ENCODE measurements at regions not wholly inside any gene's neighbourhood (a gene's known extent, or its start where the extent isn't known, plus 50 kb on each side); places are given as distances from the start of the nearest gene placed in this dataset.

DNA sequence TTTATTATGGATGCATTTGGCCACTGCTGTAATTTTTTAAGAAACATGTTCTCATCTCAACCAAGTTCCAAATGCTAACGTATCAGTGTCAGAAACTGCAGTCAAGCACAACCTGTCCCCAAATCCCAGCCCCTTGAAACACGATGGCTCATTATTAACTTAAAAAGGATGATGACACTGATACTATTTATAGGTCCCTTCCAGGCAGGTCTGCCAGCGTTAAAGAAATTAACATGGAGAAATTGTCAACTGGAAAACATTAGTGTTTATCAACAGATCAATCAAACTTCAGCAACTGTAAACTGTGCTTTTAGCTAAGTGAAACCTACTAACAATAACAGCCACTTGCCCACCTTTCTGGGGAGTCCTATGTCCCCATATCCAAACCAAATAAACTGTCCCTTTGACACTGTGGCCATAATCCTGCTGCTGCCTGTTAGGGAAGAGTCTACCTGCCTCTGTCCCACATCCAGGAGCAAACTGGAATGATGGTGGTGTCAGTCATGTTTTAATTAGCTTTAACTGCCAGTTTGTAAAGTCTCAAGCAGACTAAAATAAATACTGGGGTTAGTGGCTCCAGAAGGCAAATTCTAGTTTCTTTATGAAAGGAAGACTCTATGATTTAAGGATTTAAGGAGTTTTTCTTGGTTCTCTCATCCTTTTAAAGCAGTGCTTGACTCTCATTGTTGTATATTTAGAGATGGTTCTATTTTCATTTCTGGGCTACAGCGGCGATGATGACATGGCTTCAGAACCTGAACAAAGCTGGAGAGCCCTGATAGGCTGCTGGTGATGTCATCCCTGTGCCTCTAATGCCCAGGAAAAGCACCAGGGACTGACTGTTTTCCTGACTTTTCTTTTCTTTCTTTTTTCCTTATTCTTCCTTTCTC, 583.6 kb upstream of the PIK3C3 start:
- DNase-seq (ENCODE audit: low read depth in 2 of 2): no peak

DNA sequence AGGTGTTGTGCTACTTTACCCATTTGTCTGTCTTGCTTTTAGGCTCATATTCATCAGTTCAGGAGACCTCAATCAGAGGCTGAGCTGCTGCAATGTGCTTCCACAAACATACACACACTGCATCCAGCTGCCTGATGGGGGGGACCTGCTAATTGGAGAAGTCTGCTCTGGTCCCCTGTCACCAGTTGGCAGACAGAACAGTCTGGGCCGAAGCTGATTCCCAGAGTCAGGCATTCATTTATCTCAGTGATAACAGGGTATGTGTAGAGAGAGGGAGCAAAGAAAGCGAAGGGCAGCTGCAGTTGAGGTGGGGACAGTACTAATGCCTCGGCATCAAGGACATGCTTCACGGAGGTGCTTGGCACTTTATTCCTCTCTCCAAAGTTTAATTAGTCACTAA, 584.3 kb upstream of the PIK3C3 start:
- no peak for DNase-seq (ENCODE audit: low read depth in 2 of 2)

DNA sequence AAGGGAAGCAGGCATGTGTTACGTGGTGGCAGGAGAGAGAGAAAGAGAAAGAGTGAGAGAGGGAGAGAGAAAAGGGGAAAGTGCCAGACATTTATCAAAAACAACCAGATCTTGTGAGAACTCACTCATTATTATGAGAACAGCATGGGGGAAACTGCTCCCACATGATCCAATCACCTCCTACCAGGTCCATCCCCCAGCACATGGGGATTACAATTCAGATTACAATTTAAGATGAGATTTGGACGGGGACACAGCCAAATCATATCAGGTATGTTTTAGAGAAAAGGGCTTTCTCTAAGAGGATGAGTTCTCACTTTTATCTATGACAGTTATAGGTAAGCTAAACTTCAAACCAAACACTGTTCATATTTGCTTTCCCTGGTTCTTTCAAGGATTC, 597.3 kb upstream of the PIK3C3 start:
- no peak for DNase-seq (ENCODE audit: low read depth in 2 of 2)

DNA sequence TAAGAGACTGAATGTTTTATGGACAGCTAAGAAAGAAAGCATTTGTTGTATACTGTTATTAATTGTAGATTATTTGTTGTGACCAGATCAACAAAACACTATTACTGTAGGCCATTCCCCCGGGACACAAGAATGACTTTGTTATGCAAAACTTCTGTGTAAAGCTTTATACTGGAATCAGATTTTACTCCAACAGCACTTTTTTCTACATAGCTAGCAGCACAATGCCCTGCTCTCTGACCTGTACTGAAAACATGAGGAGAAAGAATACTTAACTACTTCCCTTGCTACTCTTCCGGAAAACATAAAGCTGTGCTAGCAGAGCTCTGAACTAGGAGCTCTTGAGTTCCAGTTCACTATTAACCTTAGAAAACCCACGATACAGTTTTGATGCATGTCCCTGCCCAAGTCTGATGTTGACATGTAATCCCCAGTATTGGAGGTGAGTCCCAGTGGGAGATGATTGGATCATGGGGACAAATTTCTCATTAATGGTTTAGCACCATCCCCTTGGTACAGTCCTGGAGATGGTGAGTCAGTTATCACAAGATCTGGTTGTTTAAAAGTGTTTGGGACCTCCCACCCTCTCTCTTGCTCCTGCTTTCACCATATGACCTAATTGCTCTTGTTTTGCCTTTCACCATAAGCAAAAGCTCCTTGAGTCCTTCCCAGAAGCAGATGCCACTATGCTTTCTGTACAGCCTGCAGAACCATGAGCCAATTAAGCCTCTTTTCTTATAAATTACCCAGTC, 601.1 kb upstream of the PIK3C3 start:
- no peak for DNase-seq (ENCODE audit: low read depth in 2 of 2)

DNA sequence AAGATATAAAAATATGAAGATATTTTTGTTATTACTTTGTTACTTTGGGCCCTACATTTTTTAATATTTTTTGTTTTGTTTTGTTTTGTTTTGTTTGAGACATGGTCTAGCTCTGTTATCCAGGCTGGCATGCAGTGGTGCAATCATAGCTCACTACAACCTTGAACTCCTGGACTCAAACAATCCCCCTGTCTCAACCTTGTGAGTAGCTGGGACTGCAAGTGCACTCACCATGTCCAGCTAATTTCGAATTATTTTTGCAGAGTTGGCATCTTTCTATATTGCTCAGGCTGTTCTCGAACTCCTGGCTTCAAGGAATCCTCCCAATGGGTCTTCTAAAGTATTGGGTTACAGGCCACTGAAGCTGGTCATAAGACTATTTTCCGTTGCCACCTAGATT, 603.6 kb upstream of the PIK3C3 start:
- DNase-seq (ENCODE audit: low read depth in 2 of 2): no peak

DNA sequence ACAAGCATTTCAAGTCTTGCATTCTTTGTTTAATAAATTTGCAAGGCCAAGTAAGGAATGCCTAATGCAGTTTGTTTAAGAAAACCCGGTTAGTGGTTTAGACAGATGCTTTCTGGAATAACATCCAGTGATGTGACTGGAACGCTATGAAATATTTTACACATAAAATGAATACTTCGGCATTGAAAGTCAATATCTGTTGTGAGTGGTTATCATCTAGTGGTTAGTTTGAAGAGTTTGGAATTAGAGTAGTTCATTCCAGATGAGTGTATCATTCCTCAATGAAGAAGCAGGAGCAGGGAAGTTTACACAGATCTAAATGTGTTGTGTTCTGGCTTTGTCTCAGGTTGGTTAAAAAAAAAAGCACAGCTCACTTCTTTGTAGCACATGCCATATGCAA, 608.0 kb upstream of the PIK3C3 start:
- no peak for DNase-seq (ENCODE audit: low read depth in 2 of 2)

DNA sequence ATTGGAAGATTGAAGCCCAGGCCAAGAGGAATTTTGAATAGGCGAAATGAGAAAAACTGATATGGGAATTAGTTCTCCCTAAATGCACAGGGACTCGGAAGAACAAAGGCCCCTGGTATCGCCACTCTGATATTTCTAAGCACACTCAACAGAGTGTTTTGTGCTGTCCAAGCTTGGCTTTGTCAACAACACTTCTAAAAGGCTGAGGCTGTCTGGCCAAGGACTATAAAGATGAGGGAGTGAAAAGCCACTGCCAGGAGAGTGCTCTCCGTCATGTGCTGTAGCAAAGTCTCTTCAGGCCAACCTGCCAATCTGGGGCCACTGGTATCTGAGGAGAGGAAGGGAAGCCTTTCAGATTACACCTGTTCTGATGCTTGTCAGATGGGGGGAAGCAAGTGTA, 611.2 kb upstream of the PIK3C3 start:
- DNase-seq (ENCODE audit: low read depth in 2 of 2): no peak

DNA sequence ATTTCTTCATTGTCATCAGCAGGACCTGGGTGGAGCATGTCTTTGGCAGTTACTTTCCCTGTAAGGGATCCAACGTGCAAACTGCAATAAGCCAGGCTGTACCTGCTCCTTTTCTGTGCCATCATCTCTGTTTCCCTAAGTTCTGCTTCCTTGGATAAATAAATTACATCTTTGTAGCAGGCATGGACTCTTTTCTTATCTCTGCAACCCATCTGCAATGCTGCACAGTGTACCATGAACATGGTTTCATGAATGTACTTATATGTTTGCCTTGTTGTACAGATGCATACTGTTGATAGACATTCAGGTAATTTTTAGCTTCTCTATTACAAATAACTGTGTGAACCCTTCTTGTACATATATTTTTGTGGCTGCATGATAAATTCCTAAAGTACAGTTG, 616.7 kb upstream of the PIK3C3 start:
- DNase-seq (ENCODE audit: low read depth in 2 of 2): no peak

DNA sequence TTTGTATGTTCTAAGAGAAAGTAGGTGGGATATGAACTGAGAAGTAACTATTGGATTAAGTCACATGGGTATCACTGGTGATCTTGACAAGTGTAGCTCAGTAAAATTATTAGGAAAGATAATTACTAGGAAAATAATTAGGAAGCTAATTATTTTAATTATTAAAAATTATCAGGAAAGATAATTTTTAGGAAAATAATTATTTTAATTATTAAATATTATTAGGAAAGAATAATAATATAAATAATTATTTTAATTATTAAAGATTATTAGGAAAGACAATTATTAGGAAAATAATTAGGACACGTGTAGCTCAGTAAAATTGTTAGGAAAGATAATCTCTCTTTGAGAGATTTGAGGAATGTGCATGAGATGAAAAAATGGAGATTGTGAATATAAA, 623.4 kb upstream of the PIK3C3 start:
- DNase-seq (ENCODE audit: low read depth in 2 of 2): no peak

DNA sequence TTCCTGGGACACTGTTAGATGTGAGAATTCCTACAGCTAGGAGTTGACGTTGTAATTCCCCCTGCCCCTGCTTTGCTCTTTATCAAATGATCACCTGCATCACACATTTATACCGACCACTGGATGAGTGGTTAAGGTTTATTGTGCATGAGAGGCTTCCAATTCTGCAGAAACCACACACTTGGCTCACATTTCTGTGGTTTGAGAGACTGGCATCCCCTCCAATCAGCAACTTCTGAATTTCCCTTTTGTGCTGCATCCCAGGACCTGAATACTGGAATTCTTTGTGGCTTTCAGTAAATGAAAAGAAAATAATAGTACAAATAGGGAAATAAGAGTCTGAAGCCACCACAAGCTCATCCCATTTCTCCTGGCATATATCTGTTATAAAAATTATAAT, 628.7 kb upstream of the PIK3C3 start:
- no peak for DNase-seq (ENCODE audit: low read depth in 2 of 2)

DNA sequence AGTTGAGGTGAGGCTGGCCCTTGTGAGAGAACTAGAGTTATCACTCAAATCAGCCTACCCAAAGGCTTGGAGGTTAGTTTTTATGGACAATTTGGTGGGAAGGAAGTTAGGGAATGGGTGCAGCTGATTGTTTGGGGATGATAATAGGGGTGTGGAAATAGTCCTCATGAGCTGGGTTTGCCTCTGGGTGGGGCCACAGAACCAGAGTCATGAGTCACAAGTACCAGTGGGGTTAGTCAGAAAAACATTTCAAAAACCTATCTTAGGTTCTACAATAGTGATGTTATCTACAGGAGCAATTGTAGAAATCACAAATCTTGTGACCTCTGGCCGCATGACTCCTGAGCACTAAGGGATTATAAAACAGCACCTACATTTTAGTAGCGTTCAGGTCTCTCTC, 630.1 kb upstream of the PIK3C3 start:
- no peak for DNase-seq (ENCODE audit: low read depth in 2 of 2)

DNA sequence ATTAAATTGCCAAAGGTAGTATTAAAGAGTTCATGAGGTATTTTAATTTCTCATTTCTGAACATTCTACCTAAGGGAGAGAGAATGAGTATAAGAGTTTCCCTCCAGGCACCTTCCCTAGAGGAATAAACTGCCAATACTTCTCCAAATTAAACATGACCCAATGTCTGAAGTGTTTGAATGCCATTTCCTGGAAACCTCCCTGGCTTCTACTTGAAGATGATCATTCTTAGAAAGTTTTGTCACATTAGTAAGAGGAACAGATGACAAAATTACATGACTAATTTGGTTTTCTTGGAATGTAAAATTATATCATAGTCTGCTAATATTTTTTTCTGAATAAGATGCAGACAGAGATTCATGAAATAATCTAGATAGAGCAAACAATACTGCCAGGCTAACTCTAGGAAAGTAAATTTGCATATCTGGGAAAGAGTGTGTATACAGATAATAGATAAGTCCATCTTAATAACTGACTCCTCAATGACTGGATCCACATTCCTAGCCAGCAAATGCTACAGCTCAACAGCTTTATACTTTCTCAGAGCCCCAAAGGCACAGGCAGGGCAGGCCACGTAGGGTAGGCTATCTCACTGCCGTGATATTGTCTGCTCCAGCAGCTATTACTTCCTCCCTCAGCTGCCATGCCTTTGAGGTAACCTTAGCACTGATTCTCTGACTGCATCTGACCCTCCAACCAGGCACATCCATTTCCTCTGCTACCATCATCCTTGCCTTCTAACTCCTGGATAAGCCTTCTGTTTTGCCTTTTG, 630.8 kb upstream of the PIK3C3 start:
- no peak for DNase-seq (ENCODE audit: low read depth in 2 of 2)

DNA sequence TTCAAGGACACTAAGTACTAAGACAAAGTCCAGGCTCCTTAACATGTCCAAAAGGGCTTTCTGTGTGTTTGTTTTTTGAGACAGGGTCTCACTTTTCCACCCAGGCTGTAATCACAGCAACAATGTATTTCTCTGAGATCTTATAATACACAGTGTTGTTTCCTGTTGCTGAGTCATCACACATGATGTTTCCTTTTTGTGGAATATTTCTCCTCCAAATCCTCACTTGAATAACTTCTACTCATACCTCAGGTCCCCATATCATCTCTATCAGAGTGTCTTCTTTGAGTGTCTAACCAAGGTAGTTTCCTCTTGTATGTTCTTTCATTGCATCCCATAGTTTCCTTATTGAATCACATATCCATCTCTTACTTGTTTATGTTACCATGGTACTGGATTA, 632.0 kb upstream of the PIK3C3 start:
- peak in 1 of 2 donors; percentile 0 for DNase-seq (ENCODE audit: low read depth in 2 of 2)

DNA sequence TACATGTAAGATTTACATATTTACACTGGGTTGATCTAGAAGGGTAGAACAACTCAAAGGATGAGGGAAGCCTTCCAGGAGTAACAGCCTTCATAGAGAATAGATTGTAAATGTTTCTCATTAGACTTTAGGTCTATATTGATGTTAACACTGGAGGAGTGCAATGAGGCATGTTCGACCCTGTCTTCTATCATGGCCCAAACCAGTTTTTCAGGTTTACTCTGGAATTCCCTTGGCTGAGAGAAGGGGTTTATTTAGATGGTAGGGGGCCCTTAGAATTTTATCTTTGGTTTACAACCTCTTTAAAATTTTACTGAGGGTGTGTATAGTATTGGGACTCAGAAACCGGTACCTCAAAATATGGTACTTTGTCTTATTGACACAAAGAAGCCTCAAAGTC, 634.9 kb upstream of the PIK3C3 start:
- DNase-seq (ENCODE audit: low read depth in 2 of 2): no peak

DNA sequence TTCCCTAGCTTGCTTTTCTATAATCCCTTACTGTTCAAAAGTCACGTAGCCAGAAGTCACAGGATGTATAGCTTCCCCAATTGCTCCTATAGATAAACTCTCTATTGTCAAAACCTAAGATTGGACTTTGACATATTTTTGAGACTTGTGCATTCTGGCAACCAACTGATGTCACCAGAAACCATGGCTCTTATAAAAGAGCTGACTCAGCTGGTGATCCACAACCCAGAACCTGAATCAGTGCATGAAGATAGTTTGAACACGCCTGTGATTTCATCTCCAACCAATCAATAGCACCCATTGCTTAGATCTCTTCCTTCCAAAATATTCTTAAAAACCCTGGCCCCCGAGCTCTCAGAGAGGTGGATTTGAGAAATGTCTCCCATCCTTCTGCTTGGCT, 639.9 kb upstream of the PIK3C3 start:
- no peak for DNase-seq (ENCODE audit: low read depth in 2 of 2)

DNA sequence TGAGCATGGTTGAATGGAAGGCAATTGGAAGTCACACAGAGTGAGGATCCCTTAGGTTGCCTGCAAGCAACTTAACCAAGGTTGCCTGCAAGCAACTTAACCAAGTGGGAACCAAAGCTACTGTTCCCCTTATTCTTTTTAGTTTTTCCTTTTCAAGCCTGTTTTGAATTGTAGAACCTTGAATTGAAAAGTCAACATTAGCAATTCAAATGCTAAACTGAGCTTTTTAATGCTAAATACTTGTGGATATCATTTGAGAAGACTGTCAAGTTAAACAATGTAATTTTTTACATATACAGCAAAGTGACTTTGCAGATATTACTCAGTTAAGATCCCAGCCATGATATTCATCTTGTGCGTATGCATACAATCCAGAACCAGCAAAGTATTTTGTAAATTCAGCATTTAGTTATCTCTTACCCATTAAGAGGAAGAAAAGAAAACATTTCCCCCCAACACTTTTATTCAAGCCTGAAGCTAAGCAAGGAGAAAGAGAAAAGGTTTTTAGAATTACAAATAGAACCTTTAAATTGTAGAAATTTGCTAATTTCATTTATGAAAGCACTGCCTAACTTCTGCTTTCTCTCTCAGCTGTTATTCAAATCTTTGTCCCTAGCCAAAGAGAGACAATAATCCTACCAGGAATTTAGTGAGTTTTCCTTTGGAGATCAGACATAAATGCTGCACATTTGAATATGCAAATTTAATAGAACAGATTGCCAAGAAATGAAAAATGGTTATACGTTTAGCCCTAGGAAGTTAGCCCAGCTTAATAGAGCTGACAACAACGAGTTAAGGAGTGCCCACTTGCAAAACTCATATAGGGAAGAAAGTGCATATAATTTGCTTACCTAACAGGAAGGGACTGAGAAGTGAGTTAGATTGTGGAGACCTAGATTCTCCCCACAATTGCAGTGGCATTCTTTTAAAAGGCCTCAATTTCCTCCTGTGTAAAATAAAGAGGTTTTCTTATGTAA, 643.2 kb upstream of the PIK3C3 start:
- no peak for DNase-seq (ENCODE audit: low read depth in 2 of 2)

DNA sequence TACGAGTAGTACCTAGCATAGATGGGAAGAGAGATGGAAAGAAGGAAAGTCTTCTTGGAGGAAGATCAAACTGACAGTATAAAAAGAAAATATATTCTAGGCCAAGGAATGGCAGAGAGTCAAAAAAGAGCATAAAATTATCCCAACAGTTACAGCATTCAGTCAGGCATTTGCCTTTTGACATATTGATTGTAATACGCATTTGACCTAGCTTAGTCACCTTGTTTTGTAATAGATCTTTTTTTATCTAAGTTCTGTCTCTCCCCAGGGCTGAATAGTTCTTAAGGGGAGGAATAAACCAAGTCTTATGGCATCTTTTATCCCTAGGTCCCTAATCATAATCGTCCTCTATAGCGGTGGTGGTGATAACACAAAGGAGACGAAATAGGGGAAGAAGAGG, 657.3 kb upstream of the PIK3C3 start:
- DNase-seq (ENCODE audit: low read depth in 2 of 2): no peak

DNA sequence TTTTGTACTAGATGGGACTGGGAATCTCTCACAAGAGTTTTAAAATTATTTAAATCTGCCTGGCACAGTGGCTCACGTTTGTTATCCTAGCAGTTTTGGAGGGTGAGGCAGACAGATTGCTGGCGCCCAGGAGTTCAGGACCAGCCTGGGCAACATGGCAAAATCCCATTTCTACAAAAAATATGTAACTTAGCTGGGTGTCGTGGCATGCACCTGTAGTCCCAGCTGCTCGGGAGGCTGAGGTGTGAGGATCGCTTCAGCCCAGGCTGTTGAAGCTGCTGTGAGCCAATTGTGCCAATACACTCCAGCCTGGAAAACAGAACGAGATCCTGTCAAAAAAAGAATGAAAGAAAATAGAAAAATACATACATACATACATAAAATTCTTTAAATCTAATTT, 685.7 kb upstream of the PIK3C3 start:
- no peak for DNase-seq (ENCODE audit: low read depth in 2 of 2)

DNA sequence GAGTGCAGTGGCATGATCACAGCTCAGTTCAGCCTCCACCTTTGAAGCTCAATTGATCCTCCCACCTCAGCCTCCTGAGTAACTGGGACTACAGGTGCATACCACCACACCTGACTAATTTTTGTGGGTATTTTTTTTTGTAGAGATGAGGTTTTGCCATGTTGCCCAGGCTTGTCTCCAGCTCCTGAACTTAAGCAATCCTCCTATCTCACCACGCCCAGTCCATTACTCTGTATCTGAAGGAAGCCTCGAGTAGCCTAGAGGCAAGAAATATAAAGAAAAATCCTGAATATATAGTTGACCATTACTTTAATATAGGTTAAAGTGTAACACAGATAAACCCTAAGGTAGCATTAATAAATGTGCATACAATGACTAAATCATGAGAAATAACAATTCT, 686.8 kb upstream of the PIK3C3 start:
- DNase-seq (ENCODE audit: low read depth in 2 of 2): no peak

DNA sequence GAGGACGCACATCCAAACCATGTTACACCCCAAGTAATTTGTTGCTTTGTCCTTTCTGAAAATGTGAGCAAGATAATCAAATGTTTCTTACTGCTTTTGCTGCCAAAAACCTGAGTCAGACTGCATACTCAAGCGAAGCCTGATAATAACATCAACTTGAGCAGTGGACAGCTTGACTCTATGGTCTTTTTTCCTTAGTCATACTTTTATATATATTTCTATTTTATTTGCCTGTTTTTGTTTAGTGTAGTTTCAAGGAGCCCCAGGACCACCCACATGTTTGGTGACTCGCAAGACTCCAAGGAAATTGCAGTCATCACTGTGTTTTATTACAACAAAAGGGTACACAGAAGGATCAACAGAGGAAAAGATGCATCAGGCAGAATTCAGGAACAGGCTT, 688.4 kb upstream of the PIK3C3 start:
- no peak for DNase-seq (ENCODE audit: low read depth in 2 of 2)

DNA sequence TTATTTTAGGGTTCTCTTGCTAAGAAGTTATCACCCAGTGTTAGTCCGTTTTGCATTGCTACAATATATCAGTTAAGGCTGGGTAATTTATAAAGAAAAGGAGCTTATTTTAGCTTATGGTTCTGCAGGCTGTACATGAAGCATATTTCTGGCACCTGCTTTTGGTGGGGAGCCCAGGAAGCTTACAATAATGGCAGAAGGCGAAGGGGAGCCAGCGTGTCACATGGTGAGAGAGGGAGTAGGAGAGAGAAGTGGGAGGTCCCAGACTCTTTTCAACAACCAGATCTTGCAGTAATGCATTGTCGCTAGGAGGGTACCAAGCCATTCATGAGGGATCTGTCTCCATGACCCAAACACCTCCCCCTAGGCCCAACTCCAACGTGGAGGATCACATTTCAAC, 688.8 kb upstream of the PIK3C3 start:
- no peak for DNase-seq (ENCODE audit: low read depth in 2 of 2)
